RWPE1 (cell line): ENCODE measurements at regions not wholly inside any gene's neighbourhood (a gene's known extent, or its start where the extent isn't known, plus 50 kb on each side); places are given as distances from the start of the nearest gene placed in this dataset.
"Not testable (repeated sequence)": the region's sequence is repeated elsewhere in the genome, so short reads cannot be mapped to it uniquely, and the experiment has no call there.

Experiments
- CTCF ChIA-PET: fragments of 350-600 bp; sonication (Branson Sonifier 250); formaldehyde crosslinking; extraction: SDS; loops from one replicate; lab custom pipeline; 2021; lab: Yijun Ruan, JAX
- POLR2A ChIA-PET: fragments of 400-600 bp; formaldehyde crosslinking; extraction: SDS; loops from one replicate; lab custom pipeline; 2020; ENCODE audit warnings: antibody characterized with exemption; ENCODE audit not compliant: low non-redundant PET; lab: Yijun Ruan, JAX
- DNase-seq: peaks from one replicate; pipeline ENCODE4 v3.0.0; 2012; ENCODE audit warnings: low spot score
- H3K27ac ChIP-seq: fragments of 450-650 bp; 2 replicates; pipeline ENCODE4 v1.5.1; 2017
- CTCF ChIP-seq: fragments of 450-650 bp; conservative IDR thresholded peaks from 2 replicates; pipeline ENCODE4 v1.5.1; 2017; ENCODE audit warnings: low read depth, mild to moderate bottlenecking

GRCh38 chr13:71217827-71218226 lies 649.2 kb downstream of the DACH1 start:
- no peak overlapping the region for H3K27ac ChIP-seq
- POLR2A ChIA-PET, result interaction anchor here (0.6 kb wide), 1 partner anchor 63 kb away, joined by 4 read pairs; no protein-coding TSS in a partner anchor
- CTCF ChIA-PET, result no interaction called here
- no peak for TF ChIP-seq CTCF
- DNase-seq, result no peak

- POLR2A ChIA-PET, result no interaction called here
- CTCF ChIA-PET, result interaction anchor here (0.7 kb wide), 2 partner anchors 63 to 186 kb away, joined by 3 read pairs; no protein-coding TSS in a partner anchor
- H3K27ac ChIP-seq, result no peak overlapping the region
- no peak for TF ChIP-seq CTCF
- DNase-seq, result no peak
Measured at GRCh38 chr13:71214821-71215220, 652.2 kb downstream of the DACH1 start.

- no peak for TF ChIP-seq CTCF
- POLR2A ChIA-PET, result no interaction called here
- no peak for DNase-seq
- CTCF ChIA-PET, result interaction anchor here (0.6 to 0.7 kb wide), 2 partner anchors 62 to 357 kb away, joined by 3 to 4 read pairs; no protein-coding TSS in a partner anchor
- no peak overlapping the region for H3K27ac ChIP-seq
Measured at GRCh38 chr13:71214357-71214756, 652.6 kb downstream of the DACH1 start.

GRCh38 chr13:71213252-71213821 lies 653.7 kb downstream of the DACH1 start:
- H3K27ac ChIP-seq, result no peak overlapping the region
- CTCF ChIA-PET, result no interaction called here
- POLR2A ChIA-PET, result no interaction called here
- no peak for DNase-seq
- TF ChIP-seq CTCF, result no peak

GRCh38 chr13:71210861-71211260 lies 656.1 kb downstream of the DACH1 start:
- CTCF ChIA-PET, result no interaction called here
- DNase-seq, result no peak
- no peak overlapping the region for H3K27ac ChIP-seq
- POLR2A ChIA-PET, result no interaction called here
- no peak for TF ChIP-seq CTCF

GRCh38 chr13:71209217-71209616 lies 657.8 kb downstream of the DACH1 start:
- H3K27ac ChIP-seq, result no peak overlapping the region
- POLR2A ChIA-PET, result no interaction called here
- CTCF ChIA-PET, result no interaction called here
- DNase-seq, result no peak
- no peak for TF ChIP-seq CTCF

- DNase-seq, CTCF ChIA-PET, POLR2A ChIA-PET, H3K27ac ChIP-seq: not testable (repeated sequence)
Measured at GRCh38 chr13:71184583-71184982, 682.4 kb downstream of the DACH1 start.

GRCh38 chr13:71183352-71183751 lies 683.7 kb downstream of the DACH1 start:
- CTCF ChIA-PET, POLR2A ChIA-PET, H3K27ac ChIP-seq, DNase-seq: not testable (repeated sequence)
